ENCODE measurements at regions not wholly inside any gene's neighbourhood (a gene's known extent, or its start where the extent isn't known, plus 50 kb on each side); places are given as distances from the start of the nearest gene placed in this dataset.

DNA sequence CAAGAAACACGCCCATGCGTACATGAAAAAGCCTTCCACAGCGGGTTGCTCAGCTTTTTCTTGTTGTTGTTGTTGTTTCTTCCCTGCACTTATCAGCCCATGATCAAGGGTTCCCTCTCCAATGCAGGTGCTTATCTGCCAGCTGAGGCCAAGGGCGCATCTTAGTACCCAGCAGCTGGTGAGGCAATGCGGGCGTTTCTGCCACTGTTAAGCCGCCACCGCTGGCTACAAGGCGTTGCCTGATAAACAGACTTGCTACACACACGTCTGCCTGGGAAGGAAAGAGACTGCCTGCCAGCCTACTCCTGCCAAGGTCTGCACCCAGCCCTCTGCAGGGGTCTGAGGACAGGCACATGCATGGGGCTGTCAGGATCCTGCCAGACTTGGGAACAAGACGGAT is 345.9 kb downstream of the BCL11B start:
- no peak overlapping the region for H3K4me2 ChIP-seq (ENCODE audit: low read length)
- no peaks in the 10 kb centered on the region for H3K27me3 ChIP-seq (ENCODE audit: insufficient read depth, low read depth, low read length)
- no peaks in the 10 kb centered on the region for H3K9me3 ChIP-seq (ENCODE audit: low read length)
- H3K79me2 ChIP-seq (replicated peaks; ENCODE audit: insufficient read depth, low read length), result no peaks in the 10 kb centered on the region
- TF ChIP-seq TAF1 (IDR thresholded peaks at IDR 0.05; ENCODE audit: low read depth) (no peak), REST (IDR thresholded peaks at IDR 0.05; ENCODE audit: borderline replicate concordance) (no peak), POLR2AphosphoS5 (IDR thresholded peaks at IDR 0.05) (no peak), RAD21 (conservative IDR thresholded peaks at IDR 0.05) (no peak), EP300 (conservative IDR thresholded peaks at IDR 0.05; ENCODE audit: poor library complexity, severe bottlenecking) (no peak), MXI1 (conservative IDR thresholded peaks at IDR 0.05; ENCODE audit: poor library complexity, severe bottlenecking) (no peak), EZH2 (IDR thresholded peaks at IDR 0.05; ENCODE audit: borderline replicate concordance, insufficient read depth, low read length, poor library complexity, severe bottlenecking) (no peak), SMC3 (conservative IDR thresholded peaks at IDR 0.05; ENCODE audit: poor library complexity) (no peak)
- TF ChIP-seq, protein P1, sequence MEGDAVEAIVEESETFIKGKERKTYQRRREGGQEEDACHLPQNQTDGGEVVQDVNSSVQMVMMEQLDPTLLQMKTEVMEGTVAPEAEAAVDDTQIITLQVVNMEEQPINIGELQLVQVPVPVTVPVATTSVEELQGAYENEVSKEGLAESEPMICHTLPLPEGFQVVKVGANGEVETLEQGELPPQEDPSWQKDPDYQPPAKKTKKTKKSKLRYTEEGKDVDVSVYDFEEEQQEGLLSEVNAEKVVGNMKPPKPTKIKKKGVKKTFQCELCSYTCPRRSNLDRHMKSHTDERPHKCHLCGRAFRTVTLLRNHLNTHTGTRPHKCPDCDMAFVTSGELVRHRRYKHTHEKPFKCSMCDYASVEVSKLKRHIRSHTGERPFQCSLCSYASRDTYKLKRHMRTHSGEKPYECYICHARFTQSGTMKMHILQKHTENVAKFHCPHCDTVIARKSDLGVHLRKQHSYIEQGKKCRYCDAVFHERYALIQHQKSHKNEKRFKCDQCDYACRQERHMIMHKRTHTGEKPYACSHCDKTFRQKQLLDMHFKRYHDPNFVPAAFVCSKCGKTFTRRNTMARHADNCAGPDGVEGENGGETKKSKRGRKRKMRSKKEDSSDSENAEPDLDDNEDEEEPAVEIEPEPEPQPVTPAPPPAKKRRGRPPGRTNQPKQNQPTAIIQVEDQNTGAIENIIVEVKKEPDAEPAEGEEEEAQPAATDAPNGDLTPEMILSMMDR (IDR thresholded peaks at IDR 0.05; ENCODE audit: poor library complexity, severe bottlenecking), result no peak
- no peak overlapping the region for H3K4me3 ChIP-seq (ENCODE audit: low read length)
- no peaks in the 10 kb centered on the region for H3F3A ChIP-seq (ENCODE audit: insufficient read depth, low read length, poor library complexity, severe bottlenecking)
- no peak overlapping the region for H3K27ac ChIP-seq (ENCODE audit: low read length)
- H3K36me3 ChIP-seq (ENCODE audit: insufficient read depth, low read length), result no peaks in the 10 kb centered on the region
- no peaks in the 10 kb centered on the region for H4K20me1 ChIP-seq (ENCODE audit: insufficient read depth)
- no peaks in the 10 kb centered on the region for H3K9me2 ChIP-seq (ENCODE audit: insufficient read depth, low read length)
- H3K9ac ChIP-seq (ENCODE audit: low read length), result no peak overlapping the region
- no peak overlapping the region for H2AFZ ChIP-seq (ENCODE audit: low read depth, low read length)

- H2AFZ ChIP-seq (ENCODE audit: low read depth, low read length), result no peak overlapping the region
- no peaks in the 10 kb centered on the region for H3K9me2 ChIP-seq (ENCODE audit: insufficient read depth, low read length)
- H3F3A ChIP-seq (ENCODE audit: insufficient read depth, low read length, poor library complexity, severe bottlenecking), result no peaks in the 10 kb centered on the region
- H3K4me3 ChIP-seq (ENCODE audit: low read length), result no peak overlapping the region
- no peaks in the 10 kb centered on the region for H3K79me2 ChIP-seq (replicated peaks; ENCODE audit: insufficient read depth, low read length)
- H3K36me3 ChIP-seq (ENCODE audit: insufficient read depth, low read length), result no peaks in the 10 kb centered on the region
- H4K20me1 ChIP-seq (ENCODE audit: insufficient read depth), result no peaks in the 10 kb centered on the region
- no peaks in the 10 kb centered on the region for H3K27me3 ChIP-seq (ENCODE audit: insufficient read depth, low read depth, low read length)
- H3K27ac ChIP-seq (ENCODE audit: low read length), result no peak overlapping the region
- no peak overlapping the region for H3K9ac ChIP-seq (ENCODE audit: low read length)
- H3K9me3 ChIP-seq (ENCODE audit: low read length), result no peaks in the 10 kb centered on the region
- H3K4me2 ChIP-seq (ENCODE audit: low read length), result no peak overlapping the region
- no peak for TF ChIP-seq EP300 (conservative IDR thresholded peaks at IDR 0.05; ENCODE audit: poor library complexity, severe bottlenecking)
- no peak for TF ChIP-seq SMC3 (conservative IDR thresholded peaks at IDR 0.05; ENCODE audit: poor library complexity)
- TF ChIP-seq RAD21 (conservative IDR thresholded peaks at IDR 0.05), result no peak
- TF ChIP-seq EZH2 (IDR thresholded peaks at IDR 0.05; ENCODE audit: borderline replicate concordance, insufficient read depth, low read length, poor library complexity, severe bottlenecking), result no peak
- TF ChIP-seq, protein P1 (IDR thresholded peaks at IDR 0.05; ENCODE audit: poor library complexity, severe bottlenecking), result no peak
- no peak for TF ChIP-seq TAF1 (IDR thresholded peaks at IDR 0.05; ENCODE audit: low read depth)
Measured at GRCh38 chr14:98926801-98927200, 345.2 kb downstream of the BCL11B start.

All from neural cell (in vitro differentiated cells).